ENCODE measurements at regions not wholly inside any gene's neighbourhood (a gene's known extent, or its start where the extent isn't known, plus 50 kb on each side); places are given as distances from the start of the nearest gene placed in this dataset.

- TF ChIP-seq, protein P1, sequence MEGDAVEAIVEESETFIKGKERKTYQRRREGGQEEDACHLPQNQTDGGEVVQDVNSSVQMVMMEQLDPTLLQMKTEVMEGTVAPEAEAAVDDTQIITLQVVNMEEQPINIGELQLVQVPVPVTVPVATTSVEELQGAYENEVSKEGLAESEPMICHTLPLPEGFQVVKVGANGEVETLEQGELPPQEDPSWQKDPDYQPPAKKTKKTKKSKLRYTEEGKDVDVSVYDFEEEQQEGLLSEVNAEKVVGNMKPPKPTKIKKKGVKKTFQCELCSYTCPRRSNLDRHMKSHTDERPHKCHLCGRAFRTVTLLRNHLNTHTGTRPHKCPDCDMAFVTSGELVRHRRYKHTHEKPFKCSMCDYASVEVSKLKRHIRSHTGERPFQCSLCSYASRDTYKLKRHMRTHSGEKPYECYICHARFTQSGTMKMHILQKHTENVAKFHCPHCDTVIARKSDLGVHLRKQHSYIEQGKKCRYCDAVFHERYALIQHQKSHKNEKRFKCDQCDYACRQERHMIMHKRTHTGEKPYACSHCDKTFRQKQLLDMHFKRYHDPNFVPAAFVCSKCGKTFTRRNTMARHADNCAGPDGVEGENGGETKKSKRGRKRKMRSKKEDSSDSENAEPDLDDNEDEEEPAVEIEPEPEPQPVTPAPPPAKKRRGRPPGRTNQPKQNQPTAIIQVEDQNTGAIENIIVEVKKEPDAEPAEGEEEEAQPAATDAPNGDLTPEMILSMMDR (IDR thresholded peaks at IDR 0.05; ENCODE audit: low read depth, low read length, missing input control) = peak; percentile 61
- no peak for TF ChIP-seq NR2F2 (IDR thresholded peaks at IDR 0.05)
- TF ChIP-seq GABPA (IDR thresholded peaks at IDR 0.05 in 1 of 2, conservative IDR thresholded peaks at IDR 0.05 in 1 of 2) = no peak
- TF ChIP-seq YY1 (IDR thresholded peaks at IDR 0.05) = no peak
- TF ChIP-seq RAD21 (IDR thresholded peaks at IDR 0.05) = peak; percentile 66 to 74
These were observed 548.5 kb downstream of the BUD13 start for GRCh38 chr11:116224154-116224888.
